ENCODE measurements at regions not wholly inside any gene's neighbourhood (a gene's known extent, or its start where the extent isn't known, plus 50 kb on each side); places are given as distances from the start of the nearest gene placed in this dataset.

DNA sequence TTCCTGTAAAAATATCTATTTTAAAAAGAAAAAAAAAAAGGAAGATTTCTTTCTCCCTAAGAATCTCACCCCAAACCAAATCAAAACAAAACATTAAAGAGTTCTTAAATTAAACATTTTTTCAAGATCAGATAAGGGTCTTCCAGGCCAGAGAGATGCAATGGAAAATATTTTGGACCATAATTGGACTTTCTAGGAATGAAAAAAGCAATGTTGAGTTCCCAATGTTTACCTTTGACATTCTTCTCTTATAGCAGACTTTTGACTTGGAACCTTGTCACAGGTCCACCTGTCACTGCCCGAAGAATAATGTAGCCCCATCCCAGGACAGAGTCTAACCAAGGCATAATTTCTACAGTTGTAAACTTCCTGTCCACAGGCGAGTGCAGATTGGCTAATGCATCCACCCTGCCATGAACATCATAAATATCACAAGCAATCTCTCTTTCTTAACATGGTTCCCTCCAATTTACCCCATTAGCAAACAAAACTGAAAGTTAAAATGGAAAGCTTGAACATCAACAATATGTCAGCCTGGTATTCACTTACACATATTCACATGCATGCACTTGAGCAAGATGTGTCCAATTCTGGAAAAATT is 121.7 kb upstream of the ZNF366 start:
- intact Hi-C loops (cut with DNase I): no loop called here
- WGBS, 2 donors: 61 to 76% methylated on average over 2 of the region's 2 CpGs
- TF ChIP-seq, protein P1, sequence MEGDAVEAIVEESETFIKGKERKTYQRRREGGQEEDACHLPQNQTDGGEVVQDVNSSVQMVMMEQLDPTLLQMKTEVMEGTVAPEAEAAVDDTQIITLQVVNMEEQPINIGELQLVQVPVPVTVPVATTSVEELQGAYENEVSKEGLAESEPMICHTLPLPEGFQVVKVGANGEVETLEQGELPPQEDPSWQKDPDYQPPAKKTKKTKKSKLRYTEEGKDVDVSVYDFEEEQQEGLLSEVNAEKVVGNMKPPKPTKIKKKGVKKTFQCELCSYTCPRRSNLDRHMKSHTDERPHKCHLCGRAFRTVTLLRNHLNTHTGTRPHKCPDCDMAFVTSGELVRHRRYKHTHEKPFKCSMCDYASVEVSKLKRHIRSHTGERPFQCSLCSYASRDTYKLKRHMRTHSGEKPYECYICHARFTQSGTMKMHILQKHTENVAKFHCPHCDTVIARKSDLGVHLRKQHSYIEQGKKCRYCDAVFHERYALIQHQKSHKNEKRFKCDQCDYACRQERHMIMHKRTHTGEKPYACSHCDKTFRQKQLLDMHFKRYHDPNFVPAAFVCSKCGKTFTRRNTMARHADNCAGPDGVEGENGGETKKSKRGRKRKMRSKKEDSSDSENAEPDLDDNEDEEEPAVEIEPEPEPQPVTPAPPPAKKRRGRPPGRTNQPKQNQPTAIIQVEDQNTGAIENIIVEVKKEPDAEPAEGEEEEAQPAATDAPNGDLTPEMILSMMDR (IDR thresholded peaks at IDR 0.05): no peak
- Histone ChIP-seq H3K4me3 (no peak overlapping the region), H3K4me1 (no peaks in the 10 kb centered on the region), H3K36me3 (no peaks in the 10 kb centered on the region), H3K27me3 (no peaks in the 10 kb centered on the region), H3K27ac (no peak overlapping the region), H3K9me3 (no peaks in the 10 kb centered on the region)
- ATAC-seq (no peak), FAIRE-seq (no peak), DNase-seq (no peak)

DNA sequence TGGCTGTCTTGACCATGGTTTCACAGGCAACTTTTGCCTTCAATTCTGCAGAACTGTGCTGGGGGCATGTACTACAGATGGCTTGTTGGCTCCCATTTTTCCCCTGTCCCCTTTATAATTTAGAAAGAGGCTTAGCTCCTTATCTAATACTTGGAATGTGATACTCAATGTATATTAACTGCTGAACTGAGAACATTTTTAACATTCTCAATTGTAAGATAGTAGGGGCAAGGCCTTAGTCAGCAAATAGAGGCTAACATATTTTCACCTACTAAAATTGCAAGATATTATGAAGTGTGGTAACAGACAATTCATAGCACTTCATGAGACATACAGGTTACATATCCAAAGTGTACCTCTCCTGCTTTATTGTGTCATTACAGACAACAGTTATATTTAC is 118.1 kb upstream of the ZNF366 start:
- H3K27me3 ChIP-seq: no peaks in the 10 kb centered on the region
- intact Hi-C loops (cut with DNase I): no loop called here
- no peak for DNase-seq
- no peaks in the 10 kb centered on the region for H3K4me1 ChIP-seq
- H3K27ac ChIP-seq: no peak overlapping the region
- FAIRE-seq: no peak
- no peak overlapping the region for H3K4me3 ChIP-seq
- TF ChIP-seq, protein P1 (IDR thresholded peaks at IDR 0.05): no peak
- no peaks in the 10 kb centered on the region for H3K36me3 ChIP-seq
- no peaks in the 10 kb centered on the region for H3K9me3 ChIP-seq
- ATAC-seq: no peak

DNA sequence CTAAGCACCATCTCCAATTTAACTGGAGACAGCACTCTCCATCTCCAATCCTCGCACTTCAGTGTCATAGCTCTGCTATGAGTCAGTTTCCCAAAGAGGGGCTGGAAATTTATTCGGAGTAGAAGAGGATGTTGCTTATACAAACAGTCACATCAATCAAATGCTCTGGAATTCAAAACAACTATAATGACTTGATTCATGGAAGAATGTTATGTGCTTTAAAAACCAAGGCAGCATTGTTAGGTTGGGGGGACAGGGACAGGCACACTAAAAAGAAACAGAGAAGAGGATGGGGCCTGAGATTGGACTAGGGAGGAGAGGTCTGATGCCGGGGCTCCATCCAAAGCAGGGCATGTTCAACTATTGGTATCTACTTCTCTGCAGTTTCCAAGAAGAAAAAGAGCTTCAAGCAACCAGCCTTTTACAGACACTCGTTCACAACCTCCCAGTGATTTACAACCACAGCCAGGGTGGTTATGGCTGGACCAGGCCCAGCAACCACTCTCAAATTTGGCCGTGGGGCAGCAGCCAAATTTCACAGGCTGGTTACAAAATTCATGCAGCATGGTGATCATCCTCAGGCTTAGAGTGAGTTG is 117.5 kb upstream of the ZNF366 start:
- no peak overlapping the region for H3K4me3 ChIP-seq
- TF ChIP-seq, protein P1 (IDR thresholded peaks at IDR 0.05): no peak
- no peaks in the 10 kb centered on the region for H3K27me3 ChIP-seq
- WGBS, 2 donors: 46 to 61% methylated on average over 5 of the region's 5 CpGs
- H3K9me3 ChIP-seq: no peaks in the 10 kb centered on the region
- ATAC-seq (no peak), FAIRE-seq (no peak), DNase-seq (no peak)
- intact Hi-C loops (cut with DNase I): no loop called here
- no peaks in the 10 kb centered on the region for H3K36me3 ChIP-seq
- no peak overlapping the region for H3K27ac ChIP-seq
- H3K4me1 ChIP-seq: no peaks in the 10 kb centered on the region

DNA sequence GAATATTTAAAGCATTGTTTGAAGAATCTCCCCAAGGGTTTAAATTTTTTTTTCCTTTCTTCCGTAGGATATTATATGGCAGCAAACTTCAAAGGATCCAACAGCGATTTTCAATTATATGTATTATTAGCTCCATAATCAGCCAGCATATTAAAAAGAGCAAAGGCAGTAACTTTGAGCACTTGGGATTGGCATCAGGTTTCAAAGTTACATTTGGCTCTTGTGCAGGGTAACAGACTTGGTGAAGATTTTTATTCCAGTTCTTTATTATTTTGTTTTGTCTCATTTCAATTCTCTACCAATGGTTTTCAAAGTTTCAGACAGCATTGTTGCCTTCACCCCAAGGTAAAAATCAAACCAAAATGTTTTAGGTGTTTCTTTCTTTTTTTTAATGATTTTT is 116.7 kb upstream of the ZNF366 start:
- no peaks in the 10 kb centered on the region for H3K36me3 ChIP-seq
- 70 to 79% methylated on average over 2 of the region's 2 CpGs for WGBS, 2 donors
- no peaks in the 10 kb centered on the region for H3K9me3 ChIP-seq
- intact Hi-C loops (cut with DNase I): no loop called here
- no peak for FAIRE-seq
- H3K27ac ChIP-seq: no peak overlapping the region
- DNase-seq: no peak
- TF ChIP-seq, protein P1 (IDR thresholded peaks at IDR 0.05): no peak
- ATAC-seq: no peak
- H3K4me3 ChIP-seq: no peak overlapping the region
- H3K27me3 ChIP-seq: no peaks in the 10 kb centered on the region
- no peaks in the 10 kb centered on the region for H3K4me1 ChIP-seq

DNA sequence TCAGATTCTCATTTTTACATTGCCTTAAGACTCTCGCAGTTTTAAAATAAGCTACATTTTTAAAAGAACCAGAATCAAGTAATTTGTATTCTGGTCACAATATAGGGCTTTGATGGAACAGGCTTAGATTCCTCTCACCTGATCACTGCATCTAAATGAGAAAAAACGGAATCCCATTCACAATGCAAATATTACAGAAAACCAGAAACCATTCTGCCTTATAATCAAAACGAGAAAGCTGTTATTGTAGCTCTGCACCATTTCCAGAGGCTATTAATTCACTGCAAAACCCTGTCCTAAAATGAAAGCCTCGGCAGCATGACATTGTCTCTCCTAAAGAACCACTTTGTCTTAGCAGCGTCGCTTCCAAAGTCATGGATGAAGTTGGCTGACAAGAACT is 116.1 kb upstream of the ZNF366 start:
- no peaks in the 10 kb centered on the region for H3K27me3 ChIP-seq
- DNase-seq: no peak
- H3K27ac ChIP-seq: no peak overlapping the region
- H3K9me3 ChIP-seq: no peaks in the 10 kb centered on the region
- ATAC-seq: no peak
- WGBS, 2 donors: 66 to 78% methylated on average over 6 of the region's 6 CpGs
- no peak overlapping the region for H3K4me3 ChIP-seq
- intact Hi-C loops (cut with DNase I): no loop called here
- TF ChIP-seq, protein P1 (IDR thresholded peaks at IDR 0.05): no peak
- no peaks in the 10 kb centered on the region for H3K36me3 ChIP-seq
- no peaks in the 10 kb centered on the region for H3K4me1 ChIP-seq
- FAIRE-seq: no peak
